ENCODE measurements at regions not wholly inside any gene's neighbourhood (a gene's known extent, or its start where the extent isn't known, plus 50 kb on each side); places are given as distances from the start of the nearest gene placed in this dataset.

DNA sequence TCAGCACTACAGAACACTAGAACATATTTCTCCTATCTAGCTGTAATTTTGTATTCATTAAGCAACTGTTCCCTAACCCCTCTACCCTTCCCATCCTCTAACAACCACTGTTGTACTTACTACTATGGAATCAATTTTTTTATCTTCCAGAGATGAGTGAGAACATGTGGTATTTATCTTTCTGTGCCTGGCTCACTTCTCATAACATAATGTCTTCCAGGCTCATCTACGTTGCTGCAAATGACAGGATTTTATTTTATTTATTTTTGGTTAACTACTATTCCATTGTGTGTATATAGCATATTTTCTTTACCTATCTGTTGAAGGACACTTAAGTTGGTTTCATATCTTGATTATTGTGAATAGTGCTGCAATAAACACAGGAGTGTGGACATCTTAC lies 200.9 kb upstream of the CHRM2 start:
- no peak for TF ChIP-seq Cebpa-rat (IDR thresholded peaks at IDR 0.05)
- Histone ChIP-seq H3K4me1 (no peaks in the 10 kb centered on the region), H3K9ac (no peak overlapping the region), H3K27me3 (no peaks in the 10 kb centered on the region), H3K27ac (no peak overlapping the region), H3K9me3 (peaks cover 13% of the 10 kb centered on the region), H4K20me1 (no peaks in the 10 kb centered on the region), H3K36me3 (no peaks in the 10 kb centered on the region), H3K4me3 (no peak overlapping the region), H3K4me2 (no peak overlapping the region)

DNA sequence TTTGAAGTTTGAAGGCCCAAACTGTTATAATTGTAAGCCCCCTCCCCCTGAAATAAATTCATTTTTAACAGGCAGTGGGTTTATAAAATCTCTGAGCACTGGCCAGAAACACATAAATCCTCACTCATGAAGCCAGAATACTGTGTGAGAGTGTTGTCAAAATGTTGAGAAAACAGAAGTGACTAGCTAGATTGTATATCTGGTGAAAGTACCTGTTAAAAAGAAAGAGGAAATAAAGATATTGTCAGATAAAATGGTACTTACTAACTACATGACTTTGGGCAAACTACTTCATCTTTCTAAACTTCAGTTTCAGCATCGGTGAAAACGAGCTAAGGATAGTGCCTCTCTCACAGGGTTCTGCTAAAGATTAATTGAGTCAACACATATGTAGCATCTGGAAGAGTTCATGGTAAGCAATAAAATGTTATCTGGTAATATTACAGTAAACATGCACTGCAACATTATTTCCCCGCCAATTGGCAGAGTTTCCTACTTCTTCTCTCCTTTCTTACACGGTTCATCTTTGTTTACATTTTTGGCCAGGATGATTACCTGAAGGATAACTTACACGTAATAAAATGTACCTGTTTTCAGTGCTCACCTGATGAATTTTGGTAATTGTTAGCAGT lies 202.5 kb upstream of the CHRM2 start:
- no peaks in the 10 kb centered on the region for H3K9me3 ChIP-seq
- no peaks in the 10 kb centered on the region for H3K27me3 ChIP-seq
- no peaks in the 10 kb centered on the region for H3K4me1 ChIP-seq
- no peaks in the 10 kb centered on the region for H4K20me1 ChIP-seq
- H3K4me2 ChIP-seq: no peak overlapping the region
- no peak overlapping the region for H3K9ac ChIP-seq
- no peak overlapping the region for H3K27ac ChIP-seq
- no peak overlapping the region for H3K4me3 ChIP-seq
- no peaks in the 10 kb centered on the region for H3K36me3 ChIP-seq
- TF ChIP-seq Cebpa-rat (IDR thresholded peaks at IDR 0.05): no peak

DNA sequence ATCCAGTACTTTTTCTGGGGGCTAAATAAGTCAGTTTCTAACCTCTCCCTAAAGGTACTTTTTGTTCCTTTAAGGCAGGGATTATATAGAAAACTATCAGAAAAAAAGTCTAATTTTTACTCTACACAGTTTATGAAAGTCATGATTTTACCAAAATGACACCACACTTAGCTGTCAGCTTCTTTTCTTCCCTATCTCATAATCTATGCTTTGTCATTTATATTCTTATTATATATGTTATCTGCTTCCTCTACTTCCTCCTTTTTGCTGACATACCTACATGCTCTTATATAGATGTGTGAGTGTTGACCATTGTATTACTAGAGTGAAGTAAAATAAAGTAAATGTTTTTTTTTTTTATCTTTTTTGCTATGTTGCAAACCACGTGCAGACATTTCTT lies 203.9 kb upstream of the CHRM2 start:
- H3K27ac ChIP-seq: no peak overlapping the region
- no peaks in the 10 kb centered on the region for H3K27me3 ChIP-seq
- no peak overlapping the region for H3K4me3 ChIP-seq
- no peak for TF ChIP-seq Cebpa-rat (IDR thresholded peaks at IDR 0.05)
- no peaks in the 10 kb centered on the region for H3K4me1 ChIP-seq
- H3K9me3 ChIP-seq: no peaks in the 10 kb centered on the region
- no peak overlapping the region for H3K9ac ChIP-seq
- H3K36me3 ChIP-seq: no peaks in the 10 kb centered on the region
- H4K20me1 ChIP-seq: no peaks in the 10 kb centered on the region
- no peak overlapping the region for H3K4me2 ChIP-seq

DNA sequence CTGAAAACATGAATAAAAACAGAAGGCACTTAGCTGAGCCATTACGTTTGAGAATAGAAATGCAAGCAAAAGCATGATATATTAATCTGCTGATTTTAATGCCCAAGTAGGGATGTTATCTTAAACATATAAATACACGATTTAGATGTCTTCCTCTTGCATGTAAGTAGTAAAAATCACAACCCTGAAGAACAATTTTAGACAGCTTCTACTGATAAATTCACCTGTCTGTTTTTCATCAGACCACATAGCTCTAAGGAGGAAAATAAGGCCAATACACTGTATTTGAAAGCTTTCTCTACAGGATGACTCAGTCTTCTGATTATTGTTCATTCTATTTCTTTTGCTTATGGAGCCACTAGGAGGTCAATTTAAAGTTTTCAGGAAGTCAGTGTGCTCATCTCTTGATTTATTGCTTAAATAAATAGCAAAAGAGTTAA lies 210.9 kb upstream of the CHRM2 start:
- no peaks in the 10 kb centered on the region for H3K27me3 ChIP-seq
- H3K27ac ChIP-seq: no peak overlapping the region
- no peak overlapping the region for H3K9ac ChIP-seq
- H3K4me1 ChIP-seq: no peaks in the 10 kb centered on the region
- H3K36me3 ChIP-seq: no peaks in the 10 kb centered on the region
- no peaks in the 10 kb centered on the region for H4K20me1 ChIP-seq
- TF ChIP-seq Cebpa-rat (IDR thresholded peaks at IDR 0.05): no peak
- H3K9me3 ChIP-seq: no peaks in the 10 kb centered on the region
- H3K4me2 ChIP-seq: no peak overlapping the region
- H3K4me3 ChIP-seq: no peak overlapping the region

DNA sequence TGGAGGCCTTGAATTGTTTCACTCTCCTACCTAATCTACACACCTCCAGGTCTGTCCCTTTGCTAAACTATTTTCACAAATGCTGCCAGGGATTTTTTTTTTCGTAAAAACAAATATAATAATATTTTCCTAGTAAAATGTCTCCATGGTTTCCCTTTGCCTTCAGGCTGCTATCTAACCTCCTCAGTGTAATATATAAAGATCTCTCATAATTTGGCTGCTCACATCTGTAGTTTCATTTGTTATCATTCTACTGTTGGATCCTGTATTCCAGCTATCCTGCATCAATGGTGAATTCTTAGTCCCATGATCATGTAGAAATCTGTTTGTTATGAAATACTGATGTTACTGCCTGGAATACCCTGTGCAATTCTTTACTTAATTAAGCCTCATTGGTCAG lies 211.9 kb upstream of the CHRM2 start:
- Histone ChIP-seq H3K4me2 (no peak overlapping the region), H3K36me3 (no peaks in the 10 kb centered on the region), H3K4me1 (no peaks in the 10 kb centered on the region), H3K9ac (no peak overlapping the region), H3K27ac (no peak overlapping the region), H3K9me3 (no peaks in the 10 kb centered on the region), H3K4me3 (no peak overlapping the region), H4K20me1 (no peaks in the 10 kb centered on the region), H3K27me3 (no peaks in the 10 kb centered on the region)
- no peak for TF ChIP-seq Cebpa-rat (IDR thresholded peaks at IDR 0.05)

DNA sequence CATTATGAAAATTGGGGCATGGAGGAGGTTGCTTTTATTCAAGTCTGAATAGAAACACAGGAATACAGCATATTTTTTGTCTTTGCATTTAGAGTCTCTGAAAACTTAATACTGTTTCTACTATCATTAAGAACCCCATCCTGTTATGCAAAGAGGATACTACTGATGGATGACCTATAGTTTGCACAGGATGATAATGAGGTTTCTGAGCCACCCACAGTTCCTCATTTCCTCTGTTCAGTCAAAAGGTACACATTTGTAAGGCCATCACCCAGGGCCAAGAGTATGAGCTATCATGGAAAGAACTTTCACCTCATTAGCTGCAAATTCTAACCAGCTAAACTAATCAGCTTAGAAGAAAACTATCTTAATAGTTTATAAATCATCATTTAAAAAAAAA lies 213.0 kb upstream of the CHRM2 start:
- Histone ChIP-seq H3K27ac (no peak overlapping the region), H3K9me3 (no peaks in the 10 kb centered on the region), H3K9ac (no peak overlapping the region), H3K4me1 (no peaks in the 10 kb centered on the region), H4K20me1 (no peaks in the 10 kb centered on the region), H3K36me3 (no peaks in the 10 kb centered on the region), H3K4me2 (no peak overlapping the region), H3K27me3 (no peaks in the 10 kb centered on the region), H3K4me3 (no peak overlapping the region)
- no peak for TF ChIP-seq Cebpa-rat (IDR thresholded peaks at IDR 0.05)

DNA sequence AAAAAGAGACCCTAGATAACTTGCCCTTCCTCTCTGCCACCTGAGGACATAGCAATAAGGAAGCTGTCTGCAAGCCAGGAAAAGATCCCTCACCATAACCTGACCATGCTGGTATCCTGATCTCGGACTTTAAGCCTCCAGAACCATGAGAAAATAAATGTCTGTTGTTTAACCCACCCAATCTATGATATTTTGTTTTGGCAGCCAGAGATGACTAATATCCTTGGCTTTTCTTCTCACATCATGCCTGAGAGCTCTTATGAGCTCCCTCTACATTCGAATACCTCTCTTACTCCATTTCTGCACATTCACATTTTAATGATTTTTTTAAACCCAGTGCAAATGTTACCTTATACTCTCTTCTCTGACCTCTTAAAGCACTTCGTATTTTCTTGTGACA lies 214.0 kb upstream of the CHRM2 start:
- no peak overlapping the region for H3K4me2 ChIP-seq
- no peaks in the 10 kb centered on the region for H3K9me3 ChIP-seq
- no peak overlapping the region for H3K4me3 ChIP-seq
- H3K9ac ChIP-seq: no peak overlapping the region
- no peaks in the 10 kb centered on the region for H4K20me1 ChIP-seq
- no peaks in the 10 kb centered on the region for H3K36me3 ChIP-seq
- H3K27me3 ChIP-seq: no peaks in the 10 kb centered on the region
- TF ChIP-seq Cebpa-rat (IDR thresholded peaks at IDR 0.05): no peak
- no peaks in the 10 kb centered on the region for H3K4me1 ChIP-seq
- no peak overlapping the region for H3K27ac ChIP-seq

DNA sequence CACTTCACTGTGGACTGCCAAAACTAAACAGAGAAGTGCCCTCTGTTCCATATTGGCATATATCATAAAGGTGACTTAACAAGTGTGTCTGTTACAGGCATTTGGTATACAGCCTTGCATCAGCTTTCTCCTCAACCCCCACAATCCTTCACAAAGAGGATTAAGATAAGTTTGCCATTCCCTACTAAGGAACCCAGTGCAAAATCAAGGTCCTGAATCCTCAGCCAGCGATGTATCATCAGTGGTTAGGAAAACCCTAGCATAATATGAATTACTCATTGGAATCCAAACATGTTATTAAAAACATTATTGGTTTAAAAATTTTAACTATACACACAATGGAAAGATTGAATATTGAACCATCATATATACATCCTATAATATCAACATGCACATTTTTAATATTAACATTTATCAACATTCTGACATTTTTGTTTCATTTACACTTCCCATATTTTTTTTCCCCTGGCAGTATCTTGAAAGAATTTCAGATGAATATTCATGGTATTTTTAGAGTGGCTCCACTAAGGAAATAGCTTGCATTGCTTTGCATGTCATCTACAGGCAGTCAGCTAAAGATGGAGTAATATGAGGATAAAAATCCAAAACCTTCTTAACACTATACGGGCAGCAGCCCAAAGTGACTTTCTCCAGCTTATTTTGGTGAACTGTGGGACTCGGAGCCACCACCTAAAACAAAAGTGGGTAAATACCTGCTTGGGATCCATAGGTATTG lies 215.6 kb upstream of the CHRM2 start:
- no peak overlapping the region for H3K27ac ChIP-seq
- H3K4me2 ChIP-seq: no peak overlapping the region
- TF ChIP-seq Cebpa-rat (IDR thresholded peaks at IDR 0.05): no peak
- no peaks in the 10 kb centered on the region for H3K36me3 ChIP-seq
- no peaks in the 10 kb centered on the region for H3K27me3 ChIP-seq
- H3K4me3 ChIP-seq: no peak overlapping the region
- no peaks in the 10 kb centered on the region for H4K20me1 ChIP-seq
- no peaks in the 10 kb centered on the region for H3K9me3 ChIP-seq
- no peaks in the 10 kb centered on the region for H3K4me1 ChIP-seq
- H3K9ac ChIP-seq: no peak overlapping the region

DNA sequence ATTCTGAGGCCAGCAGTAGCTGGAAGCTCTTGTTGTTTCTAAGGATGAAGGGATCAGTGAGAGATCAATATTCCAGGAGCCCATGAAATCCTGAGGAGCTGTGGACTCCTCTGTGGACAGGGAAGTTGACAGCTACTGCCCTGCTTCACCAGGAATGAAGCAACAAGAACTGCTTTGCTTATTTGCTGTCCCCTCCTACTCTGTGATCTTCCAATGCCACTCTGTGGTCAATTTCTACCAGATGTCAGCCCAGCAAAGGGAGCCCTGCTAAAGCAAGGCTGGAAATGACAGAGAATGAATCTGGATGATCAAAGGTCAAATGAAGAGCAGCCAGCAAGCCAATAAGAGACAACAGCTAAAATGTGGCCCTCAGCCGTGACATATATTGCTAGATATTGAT lies 227.5 kb upstream of the CHRM2 start:
- H3K27ac ChIP-seq: no peak overlapping the region
- no peaks in the 10 kb centered on the region for H3K9me3 ChIP-seq
- H3K4me1 ChIP-seq: no peaks in the 10 kb centered on the region

DNA sequence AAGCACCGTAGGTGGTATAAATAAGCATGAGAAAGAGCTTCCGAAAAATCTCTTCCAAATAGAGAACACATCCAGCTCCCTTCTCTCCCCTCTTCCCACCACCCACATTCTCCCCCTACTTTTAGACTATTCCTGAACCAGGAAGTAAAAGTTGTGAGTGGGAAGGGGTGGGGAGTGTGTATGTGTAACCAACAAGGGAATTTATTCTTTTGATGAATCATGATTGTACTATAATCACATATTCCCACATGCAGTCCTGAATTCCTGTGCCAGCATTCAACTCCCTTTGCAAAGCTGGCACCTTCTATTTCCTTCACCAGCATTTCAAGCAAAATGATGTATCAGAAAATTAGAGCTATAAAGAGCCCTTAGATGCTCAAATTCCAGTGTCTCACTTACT lies 230.6 kb upstream of the CHRM2 start:
- no peak for TF ChIP-seq Cebpa-rat (IDR thresholded peaks at IDR 0.05)
- Histone ChIP-seq H3K27me3 (no peaks in the 10 kb centered on the region), H3K27ac (no peak overlapping the region), H3K4me3 (no peak overlapping the region), H4K20me1 (no peaks in the 10 kb centered on the region), H3K9ac (no peak overlapping the region), H3K4me1 (no peaks in the 10 kb centered on the region), H3K9me3 (no peaks in the 10 kb centered on the region), H3K36me3 (no peaks in the 10 kb centered on the region), H3K4me2 (no peak overlapping the region)

More for the DNA sequence above, 227.5 kb upstream of the CHRM2 start:
- no peaks in the 10 kb centered on the region for H3K27me3 ChIP-seq
- no peak overlapping the region for H3K4me2 ChIP-seq
- no peak for TF ChIP-seq Cebpa-rat (IDR thresholded peaks at IDR 0.05)
- no peak overlapping the region for H3K4me3 ChIP-seq
- no peaks in the 10 kb centered on the region for H3K36me3 ChIP-seq
- H3K9ac ChIP-seq: no peak overlapping the region
- H4K20me1 ChIP-seq: no peaks in the 10 kb centered on the region

Measured in BLaER1 (cell line).